ENCODE measurements at regions not wholly inside any gene's neighbourhood (a gene's known extent, or its start where the extent isn't known, plus 50 kb on each side); places are given as distances from the start of the nearest gene placed in this dataset.

DNA sequence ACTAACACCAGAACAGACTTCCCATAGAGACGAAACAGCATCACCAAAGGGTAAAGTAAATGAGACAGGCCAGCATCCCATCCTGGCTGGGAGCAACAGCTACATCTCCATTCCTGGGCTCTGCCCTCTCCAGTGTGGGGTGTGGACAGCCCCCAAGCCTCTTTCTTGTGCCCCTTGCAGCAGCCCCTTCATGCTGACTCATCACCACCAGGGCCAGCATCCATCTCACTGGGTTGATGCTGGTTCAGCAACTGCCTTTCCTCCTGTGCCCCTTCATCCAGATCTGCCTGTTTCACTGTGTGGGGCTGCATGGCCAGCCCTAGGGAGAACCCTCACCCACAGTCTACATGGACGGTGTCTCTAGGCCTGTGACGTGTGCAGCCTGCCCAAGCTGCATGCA is 569.1 kb upstream of the TBX3 start:
- TF ChIP-seq, protein P1, sequence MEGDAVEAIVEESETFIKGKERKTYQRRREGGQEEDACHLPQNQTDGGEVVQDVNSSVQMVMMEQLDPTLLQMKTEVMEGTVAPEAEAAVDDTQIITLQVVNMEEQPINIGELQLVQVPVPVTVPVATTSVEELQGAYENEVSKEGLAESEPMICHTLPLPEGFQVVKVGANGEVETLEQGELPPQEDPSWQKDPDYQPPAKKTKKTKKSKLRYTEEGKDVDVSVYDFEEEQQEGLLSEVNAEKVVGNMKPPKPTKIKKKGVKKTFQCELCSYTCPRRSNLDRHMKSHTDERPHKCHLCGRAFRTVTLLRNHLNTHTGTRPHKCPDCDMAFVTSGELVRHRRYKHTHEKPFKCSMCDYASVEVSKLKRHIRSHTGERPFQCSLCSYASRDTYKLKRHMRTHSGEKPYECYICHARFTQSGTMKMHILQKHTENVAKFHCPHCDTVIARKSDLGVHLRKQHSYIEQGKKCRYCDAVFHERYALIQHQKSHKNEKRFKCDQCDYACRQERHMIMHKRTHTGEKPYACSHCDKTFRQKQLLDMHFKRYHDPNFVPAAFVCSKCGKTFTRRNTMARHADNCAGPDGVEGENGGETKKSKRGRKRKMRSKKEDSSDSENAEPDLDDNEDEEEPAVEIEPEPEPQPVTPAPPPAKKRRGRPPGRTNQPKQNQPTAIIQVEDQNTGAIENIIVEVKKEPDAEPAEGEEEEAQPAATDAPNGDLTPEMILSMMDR (conservative IDR thresholded peaks at IDR 0.05; ENCODE audit: low read depth, low read length): no peak
- no peak for TF ChIP-seq EZH2 (IDR thresholded peaks at IDR 0.05; ENCODE audit: low read length, unreplicated experiment)
